ENCODE measurements at regions not wholly inside any gene's neighbourhood (a gene's known extent, or its start where the extent isn't known, plus 50 kb on each side); places are given as distances from the start of the nearest gene placed in this dataset.

- Histone ChIP-seq H3K27me3 (no peaks in the 10 kb centered on the region), H3K4me1 (ENCODE audit: low read depth) (no peaks in the 10 kb centered on the region), H3K9me3 (ENCODE audit: low read depth) (no peaks in the 10 kb centered on the region), H3K36me3 (no peaks in the 10 kb centered on the region), H3K4me3 (no peak overlapping the region), H3K27ac (no peak overlapping the region)
- no peak for DNase-seq (ENCODE audit: low read depth in 1 of 2, low spot score in 1 of 2)
- TF ChIP-seq CTCF (IDR thresholded peaks at IDR 0.05; ENCODE audit: low read depth, low read length) = no peak
These were observed 334.2 kb upstream of the CDH8 start for GRCh38 chr16:62370445-62370844.

GRCh38 chr16:62363501-62363900 lies 327.3 kb upstream of the CDH8 start:
- H3K4me3 ChIP-seq = no peak overlapping the region
- peak in 1 of 2 donors; percentile 39 for DNase-seq (ENCODE audit: low read depth in 1 of 2, low spot score in 1 of 2)
- no peaks in the 10 kb centered on the region for H3K4me1 ChIP-seq (ENCODE audit: low read depth)
- H3K36me3 ChIP-seq = no peaks in the 10 kb centered on the region
- no peak overlapping the region for H3K27ac ChIP-seq
- TF ChIP-seq CTCF (IDR thresholded peaks at IDR 0.05; ENCODE audit: low read depth, low read length) = no peak
- H3K9me3 ChIP-seq (ENCODE audit: low read depth) = no peaks in the 10 kb centered on the region
- no peaks in the 10 kb centered on the region for H3K27me3 ChIP-seq

DNA sequence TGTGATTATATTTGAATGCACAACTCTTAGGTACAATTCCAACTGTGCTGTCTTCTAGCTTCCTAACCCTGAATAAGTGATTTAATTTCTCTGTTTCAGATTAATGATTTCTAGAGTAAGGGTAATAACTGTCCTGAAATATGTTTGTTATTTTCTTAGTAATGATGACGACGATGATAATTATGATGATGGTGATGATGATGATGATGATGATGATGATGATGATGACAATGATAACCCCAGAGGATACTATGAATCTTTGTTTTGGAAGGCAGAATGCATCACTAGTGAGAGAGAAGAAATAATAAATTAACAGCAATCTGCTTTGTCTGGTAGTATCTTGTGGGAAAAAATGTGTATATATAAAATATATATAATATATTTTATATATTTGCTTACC lies 317.1 kb upstream of the CDH8 start:
- no peaks in the 10 kb centered on the region for H3K9me3 ChIP-seq (ENCODE audit: low read depth)
- no peak overlapping the region for H3K4me3 ChIP-seq
- no peak for TF ChIP-seq CTCF (IDR thresholded peaks at IDR 0.05; ENCODE audit: low read depth, low read length)
- H3K27ac ChIP-seq = no peak overlapping the region
- no peaks in the 10 kb centered on the region for H3K36me3 ChIP-seq
- H3K4me1 ChIP-seq (ENCODE audit: low read depth) = no peaks in the 10 kb centered on the region
- no peak for DNase-seq (ENCODE audit: low read depth in 1 of 2, low spot score in 1 of 2)
- H3K27me3 ChIP-seq = no peaks in the 10 kb centered on the region

DNA sequence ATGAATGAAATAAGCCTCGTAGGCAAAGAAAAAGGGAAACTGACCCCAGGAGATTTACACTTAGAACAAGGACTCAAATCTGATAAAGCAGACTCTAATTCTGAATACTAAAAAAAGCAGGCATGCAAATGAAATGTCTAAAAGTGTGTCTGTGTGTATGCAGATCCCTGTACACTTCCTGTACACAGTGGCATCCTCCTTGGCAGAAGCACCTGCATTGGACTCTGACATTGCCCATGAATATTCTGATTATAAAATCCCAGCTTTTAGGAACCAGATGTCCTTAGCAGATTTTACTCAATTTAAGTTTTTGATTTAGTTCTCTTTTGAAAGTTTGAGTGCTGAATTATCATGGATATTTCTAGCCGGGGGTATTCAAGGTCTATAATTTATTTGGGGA lies 306.0 kb upstream of the CDH8 start:
- no peak overlapping the region for H3K27ac ChIP-seq
- no peaks in the 10 kb centered on the region for H3K36me3 ChIP-seq
- DNase-seq (ENCODE audit: low read depth in 1 of 2, low spot score in 1 of 2) = no peak
- H3K27me3 ChIP-seq = no peaks in the 10 kb centered on the region
- no peak overlapping the region for H3K4me3 ChIP-seq
- H3K9me3 ChIP-seq (ENCODE audit: low read depth) = no peaks in the 10 kb centered on the region
- no peak for TF ChIP-seq CTCF (IDR thresholded peaks at IDR 0.05; ENCODE audit: low read depth, low read length)
- no peaks in the 10 kb centered on the region for H3K4me1 ChIP-seq (ENCODE audit: low read depth)

DNA sequence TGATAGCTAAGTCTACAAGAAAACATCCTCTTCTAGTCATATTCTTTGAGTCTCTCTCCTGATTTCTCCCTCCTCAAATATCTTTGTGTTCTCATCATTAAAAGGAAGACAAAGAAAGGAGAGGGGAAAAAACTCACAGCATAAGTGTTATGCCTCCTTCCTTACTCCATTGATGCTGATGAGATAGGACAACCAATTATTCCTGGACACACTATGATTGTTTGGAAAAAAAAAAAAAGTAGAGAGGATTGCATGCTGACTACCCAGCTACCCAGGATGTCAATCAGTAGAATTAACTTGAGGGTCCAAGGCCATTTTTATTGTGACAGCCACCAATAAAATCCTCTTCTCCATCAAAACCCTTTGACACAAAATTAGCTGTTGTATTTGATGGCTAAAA lies 299.1 kb upstream of the CDH8 start:
- no peaks in the 10 kb centered on the region for H3K36me3 ChIP-seq
- H3K4me1 ChIP-seq (ENCODE audit: low read depth) = no peaks in the 10 kb centered on the region
- TF ChIP-seq CTCF (IDR thresholded peaks at IDR 0.05; ENCODE audit: low read depth, low read length) = no peak
- H3K9me3 ChIP-seq (ENCODE audit: low read depth) = no peaks in the 10 kb centered on the region
- H3K27me3 ChIP-seq = no peaks in the 10 kb centered on the region
- no peak overlapping the region for H3K4me3 ChIP-seq
- no peak for DNase-seq (ENCODE audit: low read depth in 1 of 2, low spot score in 1 of 2)
- no peak overlapping the region for H3K27ac ChIP-seq

DNA sequence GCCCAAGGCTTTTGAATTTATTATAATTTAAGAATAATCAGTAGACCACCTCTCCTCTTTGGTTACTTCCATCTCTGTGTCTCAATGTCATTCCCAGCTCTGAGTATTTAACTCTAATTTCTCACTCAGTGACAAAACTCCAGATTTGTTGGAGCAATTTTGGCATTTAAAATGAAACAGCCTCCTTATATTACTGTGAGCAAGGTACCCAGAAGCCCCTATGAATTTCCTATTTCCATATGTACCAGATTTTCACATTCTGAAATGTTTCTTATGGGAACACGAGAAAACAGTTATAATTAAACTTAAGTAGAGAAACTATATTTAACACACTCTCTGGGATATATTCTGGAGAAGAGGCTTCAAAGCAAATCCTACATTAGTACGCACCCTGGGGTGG lies 285.4 kb upstream of the CDH8 start:
- Histone ChIP-seq H3K4me3 (no peak overlapping the region), H3K9me3 (ENCODE audit: low read depth) (no peaks in the 10 kb centered on the region), H3K4me1 (ENCODE audit: low read depth) (no peaks in the 10 kb centered on the region), H3K27me3 (no peaks in the 10 kb centered on the region), H3K36me3 (no peaks in the 10 kb centered on the region), H3K27ac (no peak overlapping the region)
- TF ChIP-seq CTCF (IDR thresholded peaks at IDR 0.05; ENCODE audit: low read depth, low read length) = no peak
- no peak for DNase-seq (ENCODE audit: low read depth in 1 of 2, low spot score in 1 of 2)

Measured in cardiac muscle cell (in vitro differentiated cells and primary cell).